Ovary (tissue), 7 donors: ENCODE measurements at regions not wholly inside any gene's neighbourhood (a gene's known extent, or its start where the extent isn't known, plus 50 kb on each side); places are given as distances from the start of the nearest gene placed in this dataset.

Experiments used
- DNase-seq, 5 donors: peaks; one replicate each; pipeline ENCODE4 v3.0.0-alpha.2; 2019 to 2020
- H3K27ac ChIP-seq, 2 donors: fragments of 200-600 bp; one replicate each; pipeline versions ENCODE4 v1.5.1 to v1.8.0; 2019 to 2022
- H3K27me3 ChIP-seq: fragments of 200-600 bp; one replicate; pipeline ENCODE4 v1.8.0; 2022
- H3K36me3 ChIP-seq: fragments of 200-600 bp; sonication (generic); one replicate; pipeline ENCODE4 v1.5.1; 2019
- H3K4me1 ChIP-seq: one replicate; pipeline ENCODE4 v1.8.1; 2013; ENCODE audit warnings: mild to moderate bottlenecking, moderate library complexity; ENCODE audit not compliant: insufficient read depth
- H3K4me3 ChIP-seq: fragments of 200-600 bp; sonication (generic); one replicate; pipeline ENCODE4 v1.5.1; 2017
- H3K9me3 ChIP-seq, 2 donors: fragments of 200-600 bp in 1 of 2; sonication (generic) in 1 of 2; one replicate each; pipeline versions ENCODE4 v1.5.1 to v1.8.1; 2013 to 2019; ENCODE audit warnings: mild to moderate bottlenecking in 1 of 2, moderate library complexity in 1 of 2
- CTCF ChIP-seq, 3 donors: fragments of 450-650 bp in 2 of 3; fragments of 200-600 bp in 1 of 3; IDR thresholded peaks; one replicate each; pipeline versions ENCODE4 v1.5.1 to v1.8.0; 2016 to 2022; ENCODE audit warnings: antibody characterized with exemption in 3 of 3, mild to moderate bottlenecking in 1 of 3
- EP300 ChIP-seq: sonication (generic); formaldehyde crosslinking; IDR thresholded peaks from one replicate; pipeline ENCODE4 v1.6.1; 2017; ENCODE audit warnings: antibody characterized with exemption
- POLR2A ChIP-seq: fragments of 450-650 bp; IDR thresholded peaks from one replicate; pipeline ENCODE4 v1.6.1; 2017; ENCODE audit warnings: antibody characterized with exemption, mild to moderate bottlenecking, moderate library complexity
- WGBS, 3 donors: extraction: QIAGEN DNeasy Blood & Tissue Kit in 1 of 3; methylation state at CpG; one replicate each; pipeline versions ENCODE4 v1.1.5 to v1.1.7; 2013 to 2017; 5-methylcytosine and 5-hydroxymethylcytosine counted together
- intact Hi-C, 4 donors: fragments of 100-400 bp; cut with DNase I; formaldehyde crosslinking; loops; one replicate each; pipeline versions ENCODE4 v1.11.0 to v1.15.1; 2022 to 2023
- donor health status: DM: no; HTN: no; CAD: no; lungs with moderate emphysema.
- donor health status: DM: no; HTN: no; CAD: no.
- donor health status: Bipolar disorder and iron deficiency.
- donor health status: DM: no; HTN: no; CAD: no.
- donor health status: DM: yes; HTN: yes; CAD: no.

GRCh38 chr12:24617471-24617870 is 331.4 kb downstream of the BCAT1 start:
- Histone ChIP-seq H3K4me1 (no peaks in the 10 kb centered on the region), H3K9me3 (no peaks in the 10 kb centered on the region), H3K27ac (no peak overlapping the region), H3K36me3 (no peaks in the 10 kb centered on the region), H3K27me3 (no peaks in the 10 kb centered on the region), H3K4me3 (no peak overlapping the region)
- intact Hi-C loops = no loop called here
- TF ChIP-seq POLR2A (no peak), EP300 (no peak), CTCF (IDR thresholded peaks at IDR 0.05) (no peak)
- 56 to 73% (median 64%) methylated on average over 5 of the region's 5 CpGs for WGBS, 3 donors
- no peak for DNase-seq

GRCh38 chr12:24615967-24616411 is 332.9 kb downstream of the BCAT1 start:
- no peak overlapping the region for H3K4me3 ChIP-seq
- TF ChIP-seq CTCF (IDR thresholded peaks at IDR 0.05) (no peak), EP300 (no peak), POLR2A (no peak)
- no peak overlapping the region for H3K27ac ChIP-seq
- intact Hi-C loops = no loop called here
- WGBS, 3 donors = 50 to 71% (median 61%) methylated on average over 3 of the region's 3 CpGs
- no peaks in the 10 kb centered on the region for H3K4me1 ChIP-seq
- H3K27me3 ChIP-seq = no peaks in the 10 kb centered on the region
- no peaks in the 10 kb centered on the region for H3K9me3 ChIP-seq
- no peaks in the 10 kb centered on the region for H3K36me3 ChIP-seq
- DNase-seq = no peak

GRCh38 chr12:24608637-24609285 is 340.1 kb downstream of the BCAT1 start:
- WGBS, 3 donors = 60 to 70% (median 64%) methylated on average over 3 of the region's 3 CpGs
- no peaks in the 10 kb centered on the region for H3K9me3 ChIP-seq
- H3K4me3 ChIP-seq = no peak overlapping the region
- no peak overlapping the region for H3K27ac ChIP-seq
- H3K4me1 ChIP-seq = no peaks in the 10 kb centered on the region
- H3K27me3 ChIP-seq = no peaks in the 10 kb centered on the region
- no peak for TF ChIP-seq EP300
- no peak for TF ChIP-seq CTCF (IDR thresholded peaks at IDR 0.05)
- no peak for TF ChIP-seq POLR2A
- no peaks in the 10 kb centered on the region for H3K36me3 ChIP-seq
- DNase-seq = no peak
- intact Hi-C loops = loop anchor here in 1 of 4 donors (5.0 kb wide), 1 partner anchor 294 kb away; no protein-coding TSS in a partner anchor

GRCh38 chr12:24608108-24608507 is 340.8 kb downstream of the BCAT1 start:
- H3K9me3 ChIP-seq = no peaks in the 10 kb centered on the region
- no peaks in the 10 kb centered on the region for H3K4me1 ChIP-seq
- no peaks in the 10 kb centered on the region for H3K27me3 ChIP-seq
- no peak for DNase-seq
- TF ChIP-seq POLR2A (no peak), CTCF (IDR thresholded peaks at IDR 0.05) (no peak), EP300 (no peak)
- no peak overlapping the region for H3K27ac ChIP-seq
- H3K4me3 ChIP-seq = no peak overlapping the region
- H3K36me3 ChIP-seq = no peaks in the 10 kb centered on the region
- WGBS, 3 donors = 0 to 71% (median 31%) methylated on average over 1 of the region's 1 CpG
- intact Hi-C loops = loop anchor here in 1 of 4 donors (5.0 kb wide), 1 partner anchor 294 kb away; no protein-coding TSS in a partner anchor
